ENCODE measurements at regions not wholly inside any gene's neighbourhood (a gene's known extent, or its start where the extent isn't known, plus 50 kb on each side); places are given as distances from the start of the nearest gene placed in this dataset.

DNA sequence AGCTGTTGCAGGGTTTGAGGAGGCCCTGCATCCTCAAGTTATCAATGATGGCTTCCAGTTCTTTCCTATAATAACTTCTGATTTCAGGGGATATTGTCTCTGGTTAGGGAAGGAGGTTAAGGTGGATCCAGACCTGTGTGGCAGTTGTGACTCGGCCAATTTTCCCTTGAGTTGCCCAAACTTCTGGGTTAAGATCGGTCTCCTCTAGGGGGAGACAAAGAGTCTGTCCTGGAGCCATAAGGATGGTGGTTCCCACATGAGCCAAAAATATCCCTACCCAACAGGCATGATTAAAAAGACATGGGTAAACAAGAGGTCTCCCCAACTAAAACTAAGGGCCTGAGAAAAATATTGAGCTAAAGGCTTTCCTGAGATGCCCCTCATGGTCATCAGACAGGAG is 227.5 kb upstream of the MDFIC2 start:
- TF ChIP-seq, protein P1, sequence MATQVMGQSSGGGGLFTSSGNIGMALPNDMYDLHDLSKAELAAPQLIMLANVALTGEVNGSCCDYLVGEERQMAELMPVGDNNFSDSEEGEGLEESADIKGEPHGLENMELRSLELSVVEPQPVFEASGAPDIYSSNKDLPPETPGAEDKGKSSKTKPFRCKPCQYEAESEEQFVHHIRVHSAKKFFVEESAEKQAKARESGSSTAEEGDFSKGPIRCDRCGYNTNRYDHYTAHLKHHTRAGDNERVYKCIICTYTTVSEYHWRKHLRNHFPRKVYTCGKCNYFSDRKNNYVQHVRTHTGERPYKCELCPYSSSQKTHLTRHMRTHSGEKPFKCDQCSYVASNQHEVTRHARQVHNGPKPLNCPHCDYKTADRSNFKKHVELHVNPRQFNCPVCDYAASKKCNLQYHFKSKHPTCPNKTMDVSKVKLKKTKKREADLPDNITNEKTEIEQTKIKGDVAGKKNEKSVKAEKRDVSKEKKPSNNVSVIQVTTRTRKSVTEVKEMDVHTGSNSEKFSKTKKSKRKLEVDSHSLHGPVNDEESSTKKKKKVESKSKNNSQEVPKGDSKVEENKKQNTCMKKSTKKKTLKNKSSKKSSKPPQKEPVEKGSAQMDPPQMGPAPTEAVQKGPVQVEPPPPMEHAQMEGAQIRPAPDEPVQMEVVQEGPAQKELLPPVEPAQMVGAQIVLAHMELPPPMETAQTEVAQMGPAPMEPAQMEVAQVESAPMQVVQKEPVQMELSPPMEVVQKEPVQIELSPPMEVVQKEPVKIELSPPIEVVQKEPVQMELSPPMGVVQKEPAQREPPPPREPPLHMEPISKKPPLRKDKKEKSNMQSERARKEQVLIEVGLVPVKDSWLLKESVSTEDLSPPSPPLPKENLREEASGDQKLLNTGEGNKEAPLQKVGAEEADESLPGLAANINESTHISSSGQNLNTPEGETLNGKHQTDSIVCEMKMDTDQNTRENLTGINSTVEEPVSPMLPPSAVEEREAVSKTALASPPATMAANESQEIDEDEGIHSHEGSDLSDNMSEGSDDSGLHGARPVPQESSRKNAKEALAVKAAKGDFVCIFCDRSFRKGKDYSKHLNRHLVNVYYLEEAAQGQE (IDR thresholded peaks at IDR 0.05; ENCODE audit: low read depth): no peak
- no peak for TF ChIP-seq YY1 (IDR thresholded peaks at IDR 0.05; ENCODE audit: low read depth)
- TF ChIP-seq, protein P2, sequence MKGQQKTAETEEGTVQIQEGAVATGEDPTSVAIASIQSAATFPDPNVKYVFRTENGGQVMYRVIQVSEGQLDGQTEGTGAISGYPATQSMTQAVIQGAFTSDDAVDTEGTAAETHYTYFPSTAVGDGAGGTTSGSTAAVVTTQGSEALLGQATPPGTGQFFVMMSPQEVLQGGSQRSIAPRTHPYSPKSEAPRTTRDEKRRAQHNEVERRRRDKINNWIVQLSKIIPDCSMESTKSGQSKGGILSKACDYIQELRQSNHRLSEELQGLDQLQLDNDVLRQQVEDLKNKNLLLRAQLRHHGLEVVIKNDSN (IDR thresholded peaks at IDR 0.05): no peak
- TF ChIP-seq, protein P3, sequence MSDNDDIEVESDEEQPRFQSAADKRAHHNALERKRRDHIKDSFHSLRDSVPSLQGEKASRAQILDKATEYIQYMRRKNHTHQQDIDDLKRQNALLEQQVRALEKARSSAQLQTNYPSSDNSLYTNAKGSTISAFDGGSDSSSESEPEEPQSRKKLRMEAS (IDR thresholded peaks at IDR 0.05): no peak
- no peak for TF ChIP-seq EP300 (IDR thresholded peaks at IDR 0.05; ENCODE audit: borderline replicate concordance)
- TF ChIP-seq ZBTB7A (IDR thresholded peaks at IDR 0.05; ENCODE audit: low read depth): no peak
- TF ChIP-seq TEAD4 (IDR thresholded peaks at IDR 0.05): no peak
- no peak for TF ChIP-seq EGR1 (IDR thresholded peaks at IDR 0.05)
- TF ChIP-seq TAF1 (IDR thresholded peaks at IDR 0.05; ENCODE audit: low read depth): no peak
- no peak; the same call in 1 of the 2 replicates for TF ChIP-seq RAD21 (IDR thresholded peaks at IDR 0.05; ENCODE audit: low read depth)
- no peak for TF ChIP-seq TCF12 (IDR thresholded peaks at IDR 0.05; ENCODE audit: low read depth)
- TF ChIP-seq NFIC (IDR thresholded peaks at IDR 0.05): no peak
- TF ChIP-seq CEBPB (IDR thresholded peaks at IDR 0.05): no peak
- no peak for TF ChIP-seq CREB1 (IDR thresholded peaks at IDR 0.05; ENCODE audit: low read depth)
- TF ChIP-seq FOXM1 (IDR thresholded peaks at IDR 0.05; ENCODE audit: borderline replicate concordance, low read depth): no peak

DNA sequence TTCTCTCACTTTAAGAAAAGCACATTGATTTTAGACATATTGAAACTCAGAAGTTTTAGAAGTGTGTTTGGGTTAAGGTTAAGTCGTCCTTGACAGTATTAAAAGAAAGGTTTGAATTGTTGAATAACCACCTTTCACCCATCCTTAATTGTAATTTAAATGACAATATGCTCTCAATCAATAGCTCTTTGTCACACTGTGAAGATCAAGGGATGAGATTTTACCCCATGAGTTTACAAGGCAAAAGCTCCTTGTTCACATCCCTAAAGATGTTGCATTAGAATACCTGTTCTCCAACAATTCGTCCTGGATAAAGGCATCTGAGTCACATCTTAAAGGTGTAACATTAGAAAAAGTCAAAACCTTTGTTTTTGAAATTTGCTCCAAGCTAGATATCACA is 220.4 kb upstream of the MDFIC2 start:
- TF ChIP-seq FOXM1 (IDR thresholded peaks at IDR 0.05; ENCODE audit: borderline replicate concordance, low read depth) (no peak), RAD21 (IDR thresholded peaks at IDR 0.05; ENCODE audit: low read depth) (no peak), ZBTB7A (IDR thresholded peaks at IDR 0.05; ENCODE audit: low read depth) (no peak), TCF12 (IDR thresholded peaks at IDR 0.05; ENCODE audit: low read depth) (no peak), NFIC (IDR thresholded peaks at IDR 0.05) (no peak)
- TF ChIP-seq, protein P2 (IDR thresholded peaks at IDR 0.05): no peak

DNA sequence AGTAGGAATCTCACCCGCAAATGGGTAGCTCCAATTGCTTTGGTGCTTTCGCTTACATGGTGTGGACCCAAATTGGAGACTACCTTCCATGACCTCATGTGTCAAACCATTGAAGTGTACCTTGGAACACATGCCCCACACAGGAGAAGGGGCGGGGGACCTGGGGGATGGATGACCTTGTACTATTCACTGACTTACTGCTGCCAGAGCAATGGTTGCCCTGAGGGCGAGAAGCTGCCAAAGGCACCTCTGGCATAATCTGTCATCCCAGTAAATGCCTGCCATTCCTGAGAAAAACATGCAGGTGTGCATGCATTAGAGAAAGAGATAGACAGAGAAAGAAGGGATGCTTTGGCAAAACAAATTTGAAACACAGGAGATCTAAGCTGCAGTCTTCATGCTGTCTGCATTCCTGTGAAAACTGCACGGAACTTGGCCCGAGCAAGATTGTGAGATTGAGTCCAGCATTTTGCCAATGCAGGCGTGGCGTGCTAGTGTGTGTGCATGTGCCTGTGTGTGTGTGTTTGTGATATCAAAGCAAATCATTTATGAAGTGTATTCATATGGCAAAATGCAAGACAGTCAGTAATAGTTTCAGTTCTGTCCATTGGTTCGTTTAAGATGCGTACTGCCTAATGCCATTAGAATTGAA is 219.5 kb upstream of the MDFIC2 start:
- TF ChIP-seq CEBPB (IDR thresholded peaks at IDR 0.05) (no peak), TAF1 (IDR thresholded peaks at IDR 0.05; ENCODE audit: low read depth) (no peak), NFIC (IDR thresholded peaks at IDR 0.05) (no peak), ZBTB7A (IDR thresholded peaks at IDR 0.05; ENCODE audit: low read depth) (no peak), TCF12 (IDR thresholded peaks at IDR 0.05; ENCODE audit: low read depth) (no peak), TEAD4 (IDR thresholded peaks at IDR 0.05) (no peak), YY1 (IDR thresholded peaks at IDR 0.05; ENCODE audit: low read depth) (no peak), FOXM1 (IDR thresholded peaks at IDR 0.05; ENCODE audit: borderline replicate concordance, low read depth) (no peak), RAD21 (IDR thresholded peaks at IDR 0.05; ENCODE audit: low read depth) (no peak), EP300 (IDR thresholded peaks at IDR 0.05; ENCODE audit: borderline replicate concordance) (no peak), CREB1 (IDR thresholded peaks at IDR 0.05; ENCODE audit: low read depth) (no peak), EGR1 (IDR thresholded peaks at IDR 0.05) (no peak)
- TF ChIP-seq, protein P1 (IDR thresholded peaks at IDR 0.05; ENCODE audit: low read depth): no peak
- TF ChIP-seq, protein P2 (IDR thresholded peaks at IDR 0.05): no peak
- TF ChIP-seq, protein P3 (IDR thresholded peaks at IDR 0.05): no peak

DNA sequence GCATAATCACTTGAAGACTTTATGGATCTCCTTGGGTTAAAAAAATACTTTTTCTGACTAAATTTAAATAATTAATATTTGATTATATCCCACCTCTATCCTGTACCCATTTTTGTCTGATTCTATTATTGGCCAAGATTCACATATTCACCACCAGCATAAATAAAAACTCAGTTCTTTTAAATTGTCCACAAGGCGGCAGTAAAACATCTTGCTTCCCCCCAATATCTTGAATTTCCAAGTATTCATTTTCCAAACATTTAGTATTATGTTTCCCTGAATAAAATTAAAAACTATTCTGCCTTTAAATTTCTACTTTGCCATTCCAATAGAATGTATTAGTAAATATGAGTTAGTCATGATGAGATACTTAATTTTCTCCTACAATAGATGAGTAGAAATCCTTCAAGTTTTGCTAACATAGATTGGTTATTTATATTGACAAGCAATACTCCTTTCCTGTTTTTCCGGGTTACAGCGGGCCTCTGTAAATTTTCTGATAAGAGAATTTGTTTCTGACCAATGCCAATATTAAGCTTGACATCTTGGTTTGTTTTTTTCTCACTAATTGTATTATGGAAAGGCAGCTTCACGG is 218.7 kb upstream of the MDFIC2 start:
- TF ChIP-seq CREB1 (IDR thresholded peaks at IDR 0.05; ENCODE audit: low read depth) (no peak), NFIC (IDR thresholded peaks at IDR 0.05) (no peak), RAD21 (IDR thresholded peaks at IDR 0.05; ENCODE audit: low read depth) (peak; percentile 66)

DNA sequence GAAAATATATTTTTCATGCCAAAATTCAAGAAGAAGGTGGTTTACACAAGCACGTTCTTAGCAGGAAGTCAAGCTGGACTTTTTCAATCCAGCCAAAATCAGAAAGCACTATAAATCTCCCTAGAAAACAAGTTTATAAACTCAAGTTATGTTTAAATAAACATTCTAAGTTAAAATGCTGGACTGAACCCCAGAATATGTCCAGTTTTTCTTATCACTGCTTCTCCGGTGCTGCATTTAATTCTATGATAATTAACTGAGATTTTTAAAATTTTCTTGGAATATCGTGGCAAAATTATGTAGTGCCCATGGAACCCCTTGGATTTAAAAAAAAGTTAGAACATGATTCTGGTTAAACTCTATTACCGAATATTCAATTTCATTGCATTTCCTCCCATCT is 218.2 kb upstream of the MDFIC2 start:
- TF ChIP-seq, protein P2 (IDR thresholded peaks at IDR 0.05): no peak
